ENCODE measurements at regions not wholly inside any gene's neighbourhood (a gene's known extent, or its start where the extent isn't known, plus 50 kb on each side); places are given as distances from the start of the nearest gene placed in this dataset.

DNA sequence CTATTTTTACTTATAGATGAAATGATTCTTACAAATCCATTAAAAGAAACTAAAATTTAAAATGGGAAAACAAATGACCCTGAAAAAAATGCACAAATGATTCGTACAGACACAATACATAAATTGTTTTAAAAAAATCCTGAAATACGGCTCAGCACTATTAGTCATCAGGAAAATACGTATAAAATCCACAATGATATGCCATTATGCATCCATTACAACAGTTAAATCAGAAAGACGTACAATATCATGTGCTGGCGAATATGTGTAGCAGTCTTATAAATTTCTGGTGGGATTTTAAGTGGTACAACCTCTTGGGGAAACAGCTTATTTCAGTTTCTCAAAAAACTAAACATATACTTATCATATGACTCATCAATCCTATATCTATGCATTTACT, 600.1 kb upstream of the STEAP1 start:
- ChIA-PET POLR2A (no interaction called here), CTCF (no interaction called here)
- no peak for TF ChIP-seq CTCF (IDR thresholded peaks at IDR 0.05)
- no peaks in the 10 kb centered on the region for H3K36me3 Mint-ChIP-seq (ENCODE audit: low read depth)
- H3K4me1 Mint-ChIP-seq, result no peaks in the 10 kb centered on the region
- no peak overlapping the region for H3K4me3 Mint-ChIP-seq
- H3K9me3 Mint-ChIP-seq, result no peaks in the 10 kb centered on the region
- ATAC-seq (ENCODE audit: low read depth) (no peak), DNase-seq (no peak)
- intact Hi-C loops (cut with micrococcal nuclease), result no loop called here
- no peak overlapping the region for H3K27ac Mint-ChIP-seq
- H3K27me3 Mint-ChIP-seq, result no peaks in the 10 kb centered on the region

DNA sequence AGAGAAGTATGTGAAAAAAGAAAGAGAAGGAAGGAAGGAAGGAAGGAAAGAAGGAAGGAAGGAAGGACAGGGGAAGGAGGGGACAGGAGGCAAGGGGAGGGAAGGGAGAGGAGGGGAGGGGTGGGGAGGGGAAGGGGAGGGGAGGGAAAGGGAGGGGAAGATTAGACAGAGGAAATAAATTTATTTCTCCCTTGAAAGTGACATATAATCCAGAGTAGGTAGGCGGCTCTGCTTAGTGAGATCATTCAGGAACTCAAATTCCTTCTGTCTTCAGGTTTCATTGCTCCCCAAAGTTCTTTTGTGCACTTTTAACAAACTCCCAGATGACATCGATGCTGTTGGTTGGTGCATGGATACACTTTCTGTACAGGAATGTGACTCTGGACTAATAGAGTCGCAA, 594.7 kb upstream of the STEAP1 start:
- H3K9me3 Mint-ChIP-seq, result peaks cover 2% of the 10 kb centered on the region
- ATAC-seq (ENCODE audit: low read depth), result no peak
- ChIA-PET CTCF (no interaction called here), POLR2A (no interaction called here)
- H3K27me3 Mint-ChIP-seq, result no peaks in the 10 kb centered on the region
- TF ChIP-seq CTCF (IDR thresholded peaks at IDR 0.05), result no peak
- H3K4me3 Mint-ChIP-seq, result no peak overlapping the region
- no peaks in the 10 kb centered on the region for H3K4me1 Mint-ChIP-seq
- intact Hi-C loops (cut with micrococcal nuclease), result no loop called here
- no peak for DNase-seq
- H3K36me3 Mint-ChIP-seq (ENCODE audit: low read depth), result no peaks in the 10 kb centered on the region
- no peak overlapping the region for H3K27ac Mint-ChIP-seq

GRCh38 chr7:89563597-89563996, 590.7 kb upstream of the STEAP1 start:
- CTCF ChIA-PET, result no interaction called here
- Mint-ChIP-seq H3K27ac (no peak overlapping the region), H3K36me3 (ENCODE audit: low read depth) (no peaks in the 10 kb centered on the region), H3K27me3 (no peaks in the 10 kb centered on the region), H3K9me3 (peaks cover 21% of the 10 kb centered on the region), H3K4me3 (no peak overlapping the region), H3K4me1 (no peaks in the 10 kb centered on the region)
- intact Hi-C loops (cut with micrococcal nuclease), result no loop called here
- no peak for DNase-seq
- POLR2A ChIA-PET, result no interaction called here
- TF ChIP-seq CTCF (IDR thresholded peaks at IDR 0.05), result no peak
- no peak for ATAC-seq (ENCODE audit: low read depth)

DNA sequence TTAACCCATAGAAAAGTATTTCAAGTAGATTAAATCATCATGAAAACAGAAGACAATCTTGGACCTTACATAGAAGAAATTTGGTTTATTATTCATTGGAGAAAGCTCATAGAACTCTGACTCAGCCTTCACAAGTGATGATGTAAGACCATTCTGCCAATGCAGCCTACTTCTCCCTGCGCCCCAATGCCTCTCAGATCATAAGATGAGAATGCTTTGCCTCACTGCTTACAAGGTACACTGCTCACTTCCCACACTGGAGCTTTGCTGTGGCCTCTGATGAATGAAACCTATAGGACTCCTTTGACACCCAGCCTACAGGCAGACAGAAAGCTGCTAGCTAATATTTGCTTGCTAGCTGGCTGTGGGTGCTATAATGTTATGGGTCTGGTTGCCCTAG, 569.4 kb upstream of the STEAP1 start:
- POLR2A ChIA-PET, result no interaction called here
- peaks cover 16% of the 10 kb centered on the region for H3K9me3 Mint-ChIP-seq
- ATAC-seq (ENCODE audit: low read depth), result no peak
- H3K27me3 Mint-ChIP-seq, result no peaks in the 10 kb centered on the region
- TF ChIP-seq CTCF (IDR thresholded peaks at IDR 0.05), result no peak
- DNase-seq, result no peak
- H3K4me3 Mint-ChIP-seq, result no peak overlapping the region
- no peaks in the 10 kb centered on the region for H3K36me3 Mint-ChIP-seq (ENCODE audit: low read depth)
- no peaks in the 10 kb centered on the region for H3K4me1 Mint-ChIP-seq
- intact Hi-C loops (cut with micrococcal nuclease), result no loop called here
- no peak overlapping the region for H3K27ac Mint-ChIP-seq
- CTCF ChIA-PET, result no interaction called here

GRCh38 chr7:89593125-89593524, 561.1 kb upstream of the STEAP1 start:
- CTCF ChIA-PET, result no interaction called here
- H3K27me3 Mint-ChIP-seq, result no peaks in the 10 kb centered on the region
- intact Hi-C loops (cut with micrococcal nuclease), result no loop called here
- no peak overlapping the region for H3K4me3 Mint-ChIP-seq
- POLR2A ChIA-PET, result no interaction called here
- no peak for TF ChIP-seq CTCF (IDR thresholded peaks at IDR 0.05)
- DNase-seq (no peak), ATAC-seq (ENCODE audit: low read depth) (no peak)
- peaks cover 14% of the 10 kb centered on the region for H3K9me3 Mint-ChIP-seq
- H3K4me1 Mint-ChIP-seq, result no peaks in the 10 kb centered on the region
- H3K27ac Mint-ChIP-seq, result no peak overlapping the region
- no peaks in the 10 kb centered on the region for H3K36me3 Mint-ChIP-seq (ENCODE audit: low read depth)
